ENCODE measurements at regions not wholly inside any gene's neighbourhood (a gene's known extent, or its start where the extent isn't known, plus 50 kb on each side); places are given as distances from the start of the nearest gene placed in this dataset.

DNA sequence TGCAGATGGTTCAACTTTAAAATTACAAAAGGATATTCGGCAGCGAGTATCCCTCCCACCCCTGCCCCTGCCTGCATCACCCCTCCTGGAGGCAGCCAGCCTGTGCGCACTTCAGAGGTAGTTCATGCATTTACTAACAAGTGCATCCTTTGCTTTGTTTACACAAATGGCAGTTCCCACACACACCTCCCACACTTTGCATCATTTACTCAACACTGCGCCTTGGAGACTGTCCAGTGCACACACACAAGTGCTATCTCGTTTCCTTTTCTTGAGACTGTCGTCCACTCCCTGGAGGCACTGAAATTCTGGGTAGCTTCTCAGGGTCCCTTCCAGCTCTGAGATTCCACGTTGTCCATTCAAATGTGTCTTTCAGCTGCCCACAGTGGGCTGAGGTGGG, 53.1 kb upstream of the VSX1 start:
- Mint-ChIP-seq H3K27ac (no peak overlapping the region), H3K36me3 (no peaks in the 10 kb centered on the region), H3K4me1 (peaks cover 5% of the 10 kb centered on the region; the same call in 1 of the 2 replicates), H3K4me3 (no peak overlapping the region), H3K27me3 (ENCODE audit: low read depth) (no peaks in the 10 kb centered on the region; the same call in 1 of the 2 replicates), H3K9me3 (no peaks in the 10 kb centered on the region)
- CTCF ChIA-PET, result no interaction called here
- POLR2A ChIA-PET, result no interaction called here
- ATAC-seq, result no peak
- TF ChIP-seq, protein P1, sequence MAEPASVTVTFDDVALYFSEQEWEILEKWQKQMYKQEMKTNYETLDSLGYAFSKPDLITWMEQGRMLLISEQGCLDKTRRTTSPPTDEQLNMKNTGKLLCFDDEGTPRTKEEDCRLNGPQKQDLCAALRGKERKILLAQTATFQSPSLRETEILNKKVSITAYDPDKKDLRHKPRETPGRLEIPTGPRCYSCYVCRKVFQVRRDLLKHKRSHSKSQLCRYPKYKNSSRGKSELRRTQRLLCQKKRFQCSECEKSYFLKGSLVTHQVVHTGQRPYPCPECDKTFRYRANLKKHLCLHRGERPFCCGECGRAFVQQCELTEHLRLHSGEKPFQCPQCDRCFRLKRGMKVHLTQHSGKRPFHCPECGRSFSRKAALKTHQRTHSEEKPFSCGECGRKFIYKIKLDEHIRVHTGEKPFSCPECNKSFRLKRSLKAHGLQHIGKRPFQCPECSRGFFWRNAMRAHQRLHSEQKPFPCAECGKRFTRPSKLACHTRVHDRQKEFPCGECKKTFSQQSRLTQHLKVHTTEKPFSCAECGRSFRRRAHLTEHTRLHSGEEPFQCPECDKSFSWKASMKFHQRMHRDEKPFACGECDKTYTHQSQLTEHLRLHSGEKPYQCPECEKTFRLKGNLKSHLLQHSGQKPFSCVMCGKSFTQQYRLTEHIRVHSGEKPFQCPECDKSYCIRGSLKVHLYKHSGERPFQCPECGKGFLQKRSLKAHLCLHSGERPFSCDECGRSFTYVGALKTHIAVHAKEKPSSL (CRISPR knock-in tag; conservative IDR thresholded peaks at IDR 0.05), result no peak
- no peak for TF ChIP-seq CBFB (CRISPR knock-in tag; IDR thresholded peaks at IDR 0.05; ENCODE audit: low read depth)
- no peak for TF ChIP-seq ZNF138 (CRISPR knock-in tag; conservative IDR thresholded peaks at IDR 0.05)
- no peak for TF ChIP-seq ZBTB21 (CRISPR knock-in tag; IDR thresholded peaks at IDR 0.05; ENCODE audit: borderline replicate concordance)
- TF ChIP-seq OVOL2 (CRISPR knock-in tag; IDR thresholded peaks at IDR 0.05; ENCODE audit: borderline replicate concordance), result no peak
- TF ChIP-seq, protein P2, sequence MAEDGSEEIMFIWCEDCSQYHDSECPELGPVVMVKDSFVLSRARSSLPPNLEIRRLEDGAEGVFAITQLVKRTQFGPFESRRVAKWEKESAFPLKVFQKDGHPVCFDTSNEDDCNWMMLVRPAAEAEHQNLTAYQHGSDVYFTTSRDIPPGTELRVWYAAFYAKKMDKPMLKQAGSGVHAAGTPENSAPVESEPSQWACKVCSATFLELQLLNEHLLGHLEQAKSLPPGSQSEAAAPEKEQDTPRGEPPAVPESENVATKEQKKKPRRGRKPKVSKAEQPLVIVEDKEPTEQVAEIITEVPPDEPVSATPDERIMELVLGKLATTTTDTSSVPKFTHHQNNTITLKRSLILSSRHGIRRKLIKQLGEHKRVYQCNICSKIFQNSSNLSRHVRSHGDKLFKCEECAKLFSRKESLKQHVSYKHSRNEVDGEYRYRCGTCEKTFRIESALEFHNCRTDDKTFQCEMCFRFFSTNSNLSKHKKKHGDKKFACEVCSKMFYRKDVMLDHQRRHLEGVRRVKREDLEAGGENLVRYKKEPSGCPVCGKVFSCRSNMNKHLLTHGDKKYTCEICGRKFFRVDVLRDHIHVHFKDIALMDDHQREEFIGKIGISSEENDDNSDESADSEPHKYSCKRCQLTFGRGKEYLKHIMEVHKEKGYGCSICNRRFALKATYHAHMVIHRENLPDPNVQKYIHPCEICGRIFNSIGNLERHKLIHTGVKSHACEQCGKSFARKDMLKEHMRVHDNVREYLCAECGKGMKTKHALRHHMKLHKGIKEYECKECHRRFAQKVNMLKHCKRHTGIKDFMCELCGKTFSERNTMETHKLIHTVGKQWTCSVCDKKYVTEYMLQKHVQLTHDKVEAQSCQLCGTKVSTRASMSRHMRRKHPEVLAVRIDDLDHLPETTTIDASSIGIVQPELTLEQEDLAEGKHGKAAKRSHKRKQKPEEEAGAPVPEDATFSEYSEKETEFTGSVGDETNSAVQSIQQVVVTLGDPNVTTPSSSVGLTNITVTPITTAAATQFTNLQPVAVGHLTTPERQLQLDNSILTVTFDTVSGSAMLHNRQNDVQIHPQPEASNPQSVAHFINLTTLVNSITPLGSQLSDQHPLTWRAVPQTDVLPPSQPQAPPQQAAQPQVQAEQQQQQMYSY (CRISPR knock-in tag; IDR thresholded peaks at IDR 0.05), result no peak
- no peak for DNase-seq (ENCODE audit: low spot score)

DNA sequence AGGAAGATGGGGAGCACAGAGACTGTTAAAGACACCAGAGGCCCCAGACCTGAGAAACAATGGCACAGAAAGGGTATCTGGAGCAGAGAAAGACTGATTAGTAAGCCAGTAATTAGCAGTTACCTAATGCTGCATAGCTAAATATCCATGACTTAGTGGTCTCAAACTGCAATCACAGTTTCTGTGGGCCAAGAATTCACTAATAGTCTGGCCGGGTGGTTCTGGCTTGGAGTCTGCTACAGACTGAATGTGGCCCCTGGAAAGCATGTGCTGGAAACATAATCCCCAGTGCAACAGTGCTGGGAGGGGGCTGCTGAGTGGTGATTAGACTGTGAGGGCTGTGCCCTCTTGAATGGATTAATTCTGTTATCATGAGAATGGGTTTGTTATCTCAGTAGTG, 54.1 kb upstream of the VSX1 start:
- CTCF ChIA-PET, result no interaction called here
- no peaks in the 10 kb centered on the region; the same call in 1 of the 2 replicates for H3K27me3 Mint-ChIP-seq (ENCODE audit: low read depth)
- H3K36me3 Mint-ChIP-seq, result no peaks in the 10 kb centered on the region
- POLR2A ChIA-PET, result no interaction called here
- DNase-seq (ENCODE audit: low spot score) (no peak), ATAC-seq (no peak; the same call in 1 of the 2 replicates)
- no peaks in the 10 kb centered on the region for H3K9me3 Mint-ChIP-seq
- peaks cover 5% of the 10 kb centered on the region; the same call in 1 of the 2 replicates for H3K4me1 Mint-ChIP-seq
- no peak overlapping the region for H3K4me3 Mint-ChIP-seq
- H3K27ac Mint-ChIP-seq, result no peak overlapping the region
- TF ChIP-seq SP1 (CRISPR knock-in tag; conservative IDR thresholded peaks at IDR 0.05) (no peak), JAZF1 (CRISPR knock-in tag; IDR thresholded peaks at IDR 0.05) (no peak), ZNF396 (CRISPR knock-in tag; IDR thresholded peaks at IDR 0.05; ENCODE audit: borderline replicate concordance) (no peak), TEAD4 (CRISPR knock-in tag; IDR thresholded peaks at IDR 0.05) (no peak), TCF7 (CRISPR knock-in tag; IDR thresholded peaks at IDR 0.05; ENCODE audit: low read depth) (no peak), ATF1 (CRISPR knock-in tag; IDR thresholded peaks at IDR 0.05) (no peak), SOX15 (CRISPR knock-in tag; IDR thresholded peaks at IDR 0.05) (no peak), EMX1 (CRISPR knock-in tag; IDR thresholded peaks at IDR 0.05) (no peak), KAT7 (CRISPR knock-in tag; IDR thresholded peaks at IDR 0.05; ENCODE audit: borderline replicate concordance) (no peak), ZBTB21 (CRISPR knock-in tag; IDR thresholded peaks at IDR 0.05; ENCODE audit: borderline replicate concordance) (no peak), JUN (CRISPR knock-in tag; IDR thresholded peaks at IDR 0.05) (no peak), ETV6 (CRISPR knock-in tag; IDR thresholded peaks at IDR 0.05) (no peak), SMAD3 (CRISPR knock-in tag; IDR thresholded peaks at IDR 0.05; ENCODE audit: borderline replicate concordance) (no peak)
- TF ChIP-seq, protein P3, sequence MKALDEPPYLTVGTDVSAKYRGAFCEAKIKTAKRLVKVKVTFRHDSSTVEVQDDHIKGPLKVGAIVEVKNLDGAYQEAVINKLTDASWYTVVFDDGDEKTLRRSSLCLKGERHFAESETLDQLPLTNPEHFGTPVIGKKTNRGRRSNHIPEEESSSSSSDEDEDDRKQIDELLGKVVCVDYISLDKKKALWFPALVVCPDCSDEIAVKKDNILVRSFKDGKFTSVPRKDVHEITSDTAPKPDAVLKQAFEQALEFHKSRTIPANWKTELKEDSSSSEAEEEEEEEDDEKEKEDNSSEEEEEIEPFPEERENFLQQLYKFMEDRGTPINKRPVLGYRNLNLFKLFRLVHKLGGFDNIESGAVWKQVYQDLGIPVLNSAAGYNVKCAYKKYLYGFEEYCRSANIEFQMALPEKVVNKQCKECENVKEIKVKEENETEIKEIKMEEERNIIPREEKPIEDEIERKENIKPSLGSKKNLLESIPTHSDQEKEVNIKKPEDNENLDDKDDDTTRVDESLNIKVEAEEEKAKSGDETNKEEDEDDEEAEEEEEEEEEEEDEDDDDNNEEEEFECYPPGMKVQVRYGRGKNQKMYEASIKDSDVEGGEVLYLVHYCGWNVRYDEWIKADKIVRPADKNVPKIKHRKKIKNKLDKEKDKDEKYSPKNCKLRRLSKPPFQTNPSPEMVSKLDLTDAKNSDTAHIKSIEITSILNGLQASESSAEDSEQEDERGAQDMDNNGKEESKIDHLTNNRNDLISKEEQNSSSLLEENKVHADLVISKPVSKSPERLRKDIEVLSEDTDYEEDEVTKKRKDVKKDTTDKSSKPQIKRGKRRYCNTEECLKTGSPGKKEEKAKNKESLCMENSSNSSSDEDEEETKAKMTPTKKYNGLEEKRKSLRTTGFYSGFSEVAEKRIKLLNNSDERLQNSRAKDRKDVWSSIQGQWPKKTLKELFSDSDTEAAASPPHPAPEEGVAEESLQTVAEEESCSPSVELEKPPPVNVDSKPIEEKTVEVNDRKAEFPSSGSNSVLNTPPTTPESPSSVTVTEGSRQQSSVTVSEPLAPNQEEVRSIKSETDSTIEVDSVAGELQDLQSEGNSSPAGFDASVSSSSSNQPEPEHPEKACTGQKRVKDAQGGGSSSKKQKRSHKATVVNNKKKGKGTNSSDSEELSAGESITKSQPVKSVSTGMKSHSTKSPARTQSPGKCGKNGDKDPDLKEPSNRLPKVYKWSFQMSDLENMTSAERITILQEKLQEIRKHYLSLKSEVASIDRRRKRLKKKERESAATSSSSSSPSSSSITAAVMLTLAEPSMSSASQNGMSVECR (CRISPR knock-in tag; IDR thresholded peaks at IDR 0.05; ENCODE audit: borderline replicate concordance), result no peak
- TF ChIP-seq, protein P2 (CRISPR knock-in tag; IDR thresholded peaks at IDR 0.05), result no peak
- TF ChIP-seq, protein P4, sequence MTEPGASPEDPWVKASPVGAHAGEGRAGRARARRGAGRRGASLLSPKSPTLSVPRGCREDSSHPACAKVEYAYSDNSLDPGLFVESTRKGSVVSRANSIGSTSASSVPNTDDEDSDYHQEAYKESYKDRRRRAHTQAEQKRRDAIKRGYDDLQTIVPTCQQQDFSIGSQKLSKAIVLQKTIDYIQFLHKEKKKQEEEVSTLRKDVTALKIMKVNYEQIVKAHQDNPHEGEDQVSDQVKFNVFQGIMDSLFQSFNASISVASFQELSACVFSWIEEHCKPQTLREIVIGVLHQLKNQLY (CRISPR knock-in tag; IDR thresholded peaks at IDR 0.05), result no peak
